ENCODE measurements at regions not wholly inside any gene's neighbourhood (a gene's known extent, or its start where the extent isn't known, plus 50 kb on each side); places are given as distances from the start of the nearest gene placed in this dataset.

DNA sequence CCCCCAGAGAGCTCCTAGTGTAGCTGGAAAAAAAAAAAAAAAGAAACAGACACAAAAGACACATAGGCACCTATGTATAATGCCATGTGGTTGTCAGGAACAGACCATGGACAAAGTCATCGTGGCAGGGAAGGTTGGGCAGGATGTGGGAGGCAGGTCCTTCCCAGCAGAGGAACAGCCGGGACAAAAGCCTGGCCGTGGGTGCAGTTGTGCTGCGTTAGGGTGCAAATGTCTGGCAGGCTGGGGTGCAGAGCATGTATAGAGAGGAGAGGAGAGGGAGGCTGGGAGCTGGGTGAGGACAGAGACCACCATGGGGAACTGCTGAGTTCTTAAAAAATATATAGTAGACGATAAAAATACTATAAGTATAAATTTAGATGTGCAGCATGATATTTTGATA lies 125.7 kb upstream of the C1orf174 start:
- Histone ChIP-seq H3K27ac (replicated peaks) (no peak overlapping the region), H3K4me3 (no peak overlapping the region), H3K36me3 (no peaks in the 10 kb centered on the region), H3K27me3 (ENCODE audit: low read depth) (peaks cover 83% of the 10 kb centered on the region), H3K4me1 (no peaks in the 10 kb centered on the region), H3K9me3 (replicated peaks) (peaks cover under 1% of the 10 kb centered on the region)
- intact Hi-C loops (cut with micrococcal nuclease): no loop called here
- DNase-seq: no peak
- TF ChIP-seq, protein P1, sequence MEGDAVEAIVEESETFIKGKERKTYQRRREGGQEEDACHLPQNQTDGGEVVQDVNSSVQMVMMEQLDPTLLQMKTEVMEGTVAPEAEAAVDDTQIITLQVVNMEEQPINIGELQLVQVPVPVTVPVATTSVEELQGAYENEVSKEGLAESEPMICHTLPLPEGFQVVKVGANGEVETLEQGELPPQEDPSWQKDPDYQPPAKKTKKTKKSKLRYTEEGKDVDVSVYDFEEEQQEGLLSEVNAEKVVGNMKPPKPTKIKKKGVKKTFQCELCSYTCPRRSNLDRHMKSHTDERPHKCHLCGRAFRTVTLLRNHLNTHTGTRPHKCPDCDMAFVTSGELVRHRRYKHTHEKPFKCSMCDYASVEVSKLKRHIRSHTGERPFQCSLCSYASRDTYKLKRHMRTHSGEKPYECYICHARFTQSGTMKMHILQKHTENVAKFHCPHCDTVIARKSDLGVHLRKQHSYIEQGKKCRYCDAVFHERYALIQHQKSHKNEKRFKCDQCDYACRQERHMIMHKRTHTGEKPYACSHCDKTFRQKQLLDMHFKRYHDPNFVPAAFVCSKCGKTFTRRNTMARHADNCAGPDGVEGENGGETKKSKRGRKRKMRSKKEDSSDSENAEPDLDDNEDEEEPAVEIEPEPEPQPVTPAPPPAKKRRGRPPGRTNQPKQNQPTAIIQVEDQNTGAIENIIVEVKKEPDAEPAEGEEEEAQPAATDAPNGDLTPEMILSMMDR (IDR thresholded peaks at IDR 0.05; ENCODE audit: borderline replicate concordance): no peak

DNA sequence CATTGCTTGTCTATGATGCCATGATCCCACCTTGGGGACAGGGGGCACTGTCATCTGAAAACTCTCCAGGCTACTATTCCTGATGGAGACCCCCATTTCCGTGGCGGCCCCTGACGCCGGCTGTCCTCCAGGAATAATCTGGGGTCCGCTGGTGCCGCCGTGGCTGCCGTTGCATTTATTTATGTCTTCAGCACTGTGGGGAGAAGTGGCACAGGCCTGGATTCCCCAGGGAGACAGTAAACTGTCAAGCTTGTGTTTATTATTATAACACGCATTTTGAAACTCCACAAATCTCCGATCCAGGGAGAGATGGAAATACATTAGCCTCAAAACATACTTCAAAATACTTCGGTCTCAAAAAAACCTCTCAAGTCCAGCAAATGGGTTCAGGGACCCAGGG lies 126.9 kb upstream of the C1orf174 start:
- no peak for DNase-seq
- no peak overlapping the region for H3K27ac ChIP-seq (replicated peaks)
- H3K36me3 ChIP-seq: no peaks in the 10 kb centered on the region
- peaks cover 83% of the 10 kb centered on the region for H3K27me3 ChIP-seq (ENCODE audit: low read depth)
- H3K4me1 ChIP-seq: no peaks in the 10 kb centered on the region
- intact Hi-C loops (cut with micrococcal nuclease): no loop called here
- H3K9me3 ChIP-seq (replicated peaks): peaks cover 10% of the 10 kb centered on the region
- H3K4me3 ChIP-seq: no peak overlapping the region
- TF ChIP-seq, protein P1 (IDR thresholded peaks at IDR 0.05; ENCODE audit: borderline replicate concordance): no peak

DNA sequence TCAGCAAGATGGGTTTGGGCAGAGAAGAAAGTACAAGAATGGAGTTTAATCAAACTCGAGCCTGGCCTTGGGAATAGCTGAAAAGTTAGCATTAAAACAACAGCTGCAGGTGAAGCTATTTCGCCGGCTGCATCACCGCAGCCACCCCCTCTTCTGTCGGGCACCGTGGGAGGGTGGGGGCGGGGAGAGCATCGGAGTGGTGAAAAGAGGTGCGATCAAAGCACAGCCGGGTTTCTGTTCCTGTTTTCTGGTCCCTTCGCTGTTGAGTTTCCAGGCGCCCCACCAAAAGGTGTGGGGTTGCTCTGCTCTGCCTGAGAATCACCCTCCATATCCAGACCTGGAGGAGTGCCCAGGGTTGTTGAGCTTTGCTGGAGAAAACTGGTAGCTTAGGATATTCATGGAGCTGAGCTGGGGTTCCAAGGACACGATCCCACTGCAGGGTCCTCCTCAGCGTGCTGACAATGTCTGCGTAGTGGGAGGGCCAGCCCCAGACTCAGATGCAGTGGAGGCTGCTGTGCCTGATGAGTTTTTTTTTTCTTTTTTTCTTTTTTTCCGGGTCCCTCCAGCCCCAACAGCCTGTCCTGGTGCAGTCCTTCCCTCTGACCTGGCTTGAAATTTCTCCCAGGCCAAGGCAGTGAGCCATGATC lies 127.5 kb upstream of the C1orf174 start:
- H3K4me3 ChIP-seq: no peak overlapping the region
- H3K36me3 ChIP-seq: no peaks in the 10 kb centered on the region
- DNase-seq: no peak
- H3K4me1 ChIP-seq: no peaks in the 10 kb centered on the region
- TF ChIP-seq, protein P1 (IDR thresholded peaks at IDR 0.05; ENCODE audit: borderline replicate concordance): no peak
- no peak overlapping the region for H3K27ac ChIP-seq (replicated peaks)
- peaks cover 83% of the 10 kb centered on the region for H3K27me3 ChIP-seq (ENCODE audit: low read depth)
- intact Hi-C loops (cut with micrococcal nuclease): no loop called here
- peaks cover 10% of the 10 kb centered on the region for H3K9me3 ChIP-seq (replicated peaks)

DNA sequence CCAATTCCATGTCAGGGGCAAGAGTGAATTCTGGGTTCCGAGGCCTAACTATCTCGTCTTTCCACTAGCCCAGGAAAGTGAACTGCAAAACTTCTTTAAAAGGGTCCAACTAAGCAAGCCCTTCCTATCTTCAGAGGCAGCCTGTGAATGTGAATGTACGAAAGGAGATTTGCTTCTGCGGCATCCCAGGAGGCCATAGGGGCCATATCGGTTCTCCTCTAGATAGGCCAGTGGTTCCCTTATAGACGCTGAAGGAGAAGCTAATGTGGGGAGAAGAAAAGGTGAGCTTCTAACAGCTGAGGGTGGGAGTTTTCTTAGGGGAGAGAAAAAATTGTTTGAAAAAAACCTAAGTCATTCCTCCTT lies 128.0 kb upstream of the C1orf174 start:
- no peak overlapping the region for H3K4me3 ChIP-seq
- H3K4me1 ChIP-seq: no peaks in the 10 kb centered on the region
- DNase-seq: no peak
- H3K27me3 ChIP-seq (ENCODE audit: low read depth): peaks cover 83% of the 10 kb centered on the region
- H3K9me3 ChIP-seq (replicated peaks): peaks cover 10% of the 10 kb centered on the region
- no peaks in the 10 kb centered on the region for H3K36me3 ChIP-seq
- intact Hi-C loops (cut with micrococcal nuclease): no loop called here
- H3K27ac ChIP-seq (replicated peaks): no peak overlapping the region
- TF ChIP-seq, protein P1 (IDR thresholded peaks at IDR 0.05; ENCODE audit: borderline replicate concordance): no peak

DNA sequence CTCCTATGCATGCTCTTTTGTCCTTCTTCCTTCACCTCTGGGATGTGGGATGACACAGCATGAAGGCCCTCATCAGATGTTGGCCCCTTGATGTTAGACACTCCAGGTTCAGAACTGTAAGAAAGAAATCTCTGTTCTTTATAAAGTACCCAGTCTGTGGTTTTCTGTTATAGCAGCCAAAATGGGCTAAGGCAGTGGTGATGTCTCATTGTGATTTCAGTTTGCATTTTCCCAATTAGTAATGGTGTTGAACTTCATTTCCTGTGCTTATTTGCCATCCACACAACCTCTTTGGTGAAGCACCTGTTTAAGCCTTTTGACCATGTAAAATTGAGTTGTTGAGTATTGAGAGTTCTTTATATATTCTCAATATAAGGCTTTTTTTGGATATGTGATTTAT lies 129.3 kb upstream of the C1orf174 start:
- intact Hi-C loops (cut with micrococcal nuclease): no loop called here
- DNase-seq: no peak
- Histone ChIP-seq H3K9me3 (replicated peaks) (peaks cover 10% of the 10 kb centered on the region), H3K4me3 (no peak overlapping the region), H3K36me3 (no peaks in the 10 kb centered on the region), H3K4me1 (no peaks in the 10 kb centered on the region), H3K27me3 (ENCODE audit: low read depth) (peaks cover 83% of the 10 kb centered on the region), H3K27ac (replicated peaks) (no peak overlapping the region)
- TF ChIP-seq, protein P1 (IDR thresholded peaks at IDR 0.05; ENCODE audit: borderline replicate concordance): no peak

Data from left ventricle myocardium inferior (tissue), 1 donor.